CD14-positive monocyte (primary cell): ENCODE measurements at regions not wholly inside any gene's neighbourhood (a gene's known extent, or its start where the extent isn't known, plus 50 kb on each side); places are given as distances from the start of the nearest gene placed in this dataset.

Experiments
- DNase-seq, 3 donors: peaks; one replicate each; pipeline ENCODE4 v3.0.0-alpha.2; 2011 to 2022
- H2AFZ ChIP-seq: 2 replicates; pipeline ENCODE4 v1.6.0; 2012; ENCODE audit warnings: mild to moderate bottlenecking, low read depth, low read length, inconsistent platforms; ENCODE audit not compliant: insufficient read depth, poor library complexity, severe bottlenecking
- H3K27ac ChIP-seq, 2 donors: 1 replicate in 1 of 2; 2 replicates in 1 of 2; pipeline ENCODE4 v1.5.1; 2012 to 2013; ENCODE audit warnings: low read length in 2 of 2, control low read depth in 1 of 2, inconsistent platforms in 1 of 2, low read depth in 1 of 2, mild to moderate bottlenecking in 1 of 2
- H3K27me3 ChIP-seq, 2 donors: one replicate each; pipeline versions ENCODE4 v1.6.0 to v1.6.1; 2011 to 2013; ENCODE audit warnings: low read length in 2 of 2; ENCODE audit not compliant: control insufficient read depth in 2 of 2, insufficient read depth in 2 of 2
- H3K36me3 ChIP-seq, 2 donors: replicated peaks in 1 of 2; 1 replicate in 1 of 2; 2 replicates in 1 of 2; pipeline versions ENCODE4 v1.5.1 to v1.6.1; 2012 to 2013; ENCODE audit warnings: low read length in 2 of 2, control low read depth in 1 of 2, inconsistent platforms in 1 of 2, mild to moderate bottlenecking in 1 of 2; ENCODE audit not compliant: insufficient read depth in 2 of 2, control insufficient read depth in 1 of 2
- H3K4me1 ChIP-seq, 2 donors: 1 replicate in 1 of 2; 2 replicates in 1 of 2; pipeline versions ENCODE4 v1.5.1 to v1.6.1; 2012 to 2013; ENCODE audit warnings: low read length in 2 of 2, control low read depth in 1 of 2, inconsistent platforms in 1 of 2, mild to moderate bottlenecking in 1 of 2, moderate library complexity in 1 of 2; ENCODE audit not compliant: insufficient read depth in 2 of 2, control insufficient read depth in 1 of 2
- H3K4me2 ChIP-seq: replicated peaks from 2 replicates; pipeline ENCODE3; 2012; ENCODE audit warnings: low read length, moderate library complexity, mild to moderate bottlenecking; ENCODE audit not compliant: poor library complexity, severe bottlenecking; ENCODE audit errors: extremely low read depth
- H3K4me3 ChIP-seq, 3 experiments: fragments of 200-600 bp in 1 of 3; sonication (generic) in 1 of 3; replicated peaks in 1 of 3; 1 replicate in 2 of 3; 2 replicates in 1 of 3; pipeline ENCODE4 v1.5.1; 2011 to 2013; ENCODE audit warnings: low read length in 3 of 3, mild to moderate bottlenecking in 3 of 3, control low read depth in 2 of 3, low read depth in 2 of 3, inconsistent platforms in 1 of 3, moderate library complexity in 1 of 3
- H3K79me2 ChIP-seq: 2 replicates; pipeline ENCODE4 v1.6.0; 2012; ENCODE audit warnings: mild to moderate bottlenecking, control low read depth, inconsistent platforms, low read length, moderate library complexity; ENCODE audit not compliant: insufficient read depth
- H3K9ac ChIP-seq: 2 replicates; pipeline ENCODE4 v1.6.0; 2017; ENCODE audit warnings: low read length, mild to moderate bottlenecking; ENCODE audit not compliant: insufficient read depth, poor library complexity, severe bottlenecking
- H3K9me3 ChIP-seq, 2 donors: replicated peaks in 1 of 2; 1 replicate in 1 of 2; 2 replicates in 1 of 2; pipeline versions ENCODE4 v1.5.1 to v1.6.1; 2012 to 2013; ENCODE audit warnings: low read length in 2 of 2, control low read depth in 1 of 2; ENCODE audit not compliant: control insufficient read depth in 1 of 2, insufficient read depth in 1 of 2
- H4K20me1 ChIP-seq: 2 replicates; pipeline ENCODE4 v1.6.0; 2012; ENCODE audit warnings: mild to moderate bottlenecking, low read length, control low read depth, moderate library complexity; ENCODE audit not compliant: insufficient read depth
- H3K27ac Mint-ChIP-seq, 7 donors: one replicate each; pipeline ENCODE4 v1.8.0; 2020; ENCODE audit warnings: mild to moderate bottlenecking in 7 of 7, mixed read lengths in 7 of 7, moderate library complexity in 6 of 7, inconsistent platforms in 2 of 7
- H3K27me3 Mint-ChIP-seq, 3 donors: one replicate each; pipeline ENCODE4 v1.8.0; 2021 to 2022; ENCODE audit warnings: low read depth in 3 of 3, mild to moderate bottlenecking in 3 of 3, mixed read lengths in 3 of 3, moderate library complexity in 3 of 3, inconsistent platforms in 1 of 3
- H3K36me3 Mint-ChIP-seq, 2 donors: one replicate each; pipeline ENCODE4 v1.8.0; 2020; ENCODE audit warnings: mixed read lengths in 2 of 2, inconsistent platforms in 1 of 2, mild to moderate bottlenecking in 1 of 2
- H3K4me1 Mint-ChIP-seq: one replicate; pipeline ENCODE4 v1.8.0; 2020; ENCODE audit warnings: mild to moderate bottlenecking, mixed read lengths
- H3K4me3 Mint-ChIP-seq, 2 donors: one replicate each; pipeline ENCODE4 v1.8.0; 2020; ENCODE audit warnings: mild to moderate bottlenecking in 2 of 2, mixed read lengths in 2 of 2, moderate library complexity in 1 of 2
- H3K9me3 Mint-ChIP-seq, 7 donors: one replicate each; pipeline ENCODE4 v1.8.0; 2020 to 2022; ENCODE audit warnings: mixed read lengths in 7 of 7, mild to moderate bottlenecking in 6 of 7, moderate library complexity in 6 of 7, inconsistent platforms in 2 of 7
- CTCF ChIP-seq: fragments of 200-600 bp; IDR thresholded peaks from one replicate; pipeline ENCODE4 v1.8.0; 2022; ENCODE audit warnings: antibody characterized with exemption, mild to moderate bottlenecking
- WGBS: methylation state at CpG from one replicate; pipeline ENCODE4 v1.1.5; 2013; ENCODE audit warnings: missing lambda C conversion rate; ENCODE audit not compliant: insufficient coverage; 5-methylcytosine and 5-hydroxymethylcytosine counted together
- intact Hi-C, 2 donors: fragments of 100-400 bp; cut with micrococcal nuclease; formaldehyde crosslinking; loops; one replicate each; pipeline versions ENCODE4 v1.15.0 to v1.15.1; 2023

GRCh38 chr6:44615621-44616020 lies 228.1 kb downstream of the CDC5L start:
- Mint-ChIP-seq H3K27ac (peak overlapping the region in 1 of 7 donors; percentile 24), H3K4me3 (no peak overlapping the region), H3K9me3 (peaks cover 0 to 4% (median 2%) of the 10 kb centered on the region in 7 donors), H3K36me3 (no peaks in the 10 kb centered on the region), H3K27me3 (peaks cover 0 to 3% (median 1%) of the 10 kb centered on the region in 3 donors), H3K4me1 (peaks cover 62% of the 10 kb centered on the region)
- Histone ChIP-seq H3K9ac (no peak overlapping the region), H3K27me3 (no peaks in the 10 kb centered on the region), H3K79me2 (no peaks in the 10 kb centered on the region), H4K20me1 (no peaks in the 10 kb centered on the region), H3K9me3 (no peaks in the 10 kb centered on the region), H3K36me3 (no peaks in the 10 kb centered on the region), H2AFZ (no peak overlapping the region), H3K4me2 (no peak overlapping the region), H3K27ac (no peak overlapping the region), H3K4me3 (no peak overlapping the region), H3K4me1 (peaks cover 37 to 49% of the 10 kb centered on the region in 2 donors)
- intact Hi-C loops: no loop called here
- no peak for DNase-seq
- 94% methylated on average over 3 of the region's 3 CpGs for WGBS
- no peak for TF ChIP-seq CTCF

GRCh38 chr6:44617416-44617815 lies 229.9 kb downstream of the CDC5L start:
- Mint-ChIP-seq H3K27ac (peak overlapping the region in 3 of 7 donors; percentile 24 to 76 (median 25)), H3K9me3 (peaks cover 0 to 4% (median 0%) of the 10 kb centered on the region in 7 donors), H3K4me3 (no peak overlapping the region), H3K4me1 (peaks cover 78% of the 10 kb centered on the region), H3K27me3 (no peaks in the 10 kb centered on the region), H3K36me3 (no peaks in the 10 kb centered on the region)
- Histone ChIP-seq H3K4me2 (no peak overlapping the region), H4K20me1 (no peaks in the 10 kb centered on the region), H3K4me1 (peaks cover 53 to 65% of the 10 kb centered on the region in 2 donors), H3K79me2 (no peaks in the 10 kb centered on the region), H3K36me3 (no peaks in the 10 kb centered on the region), H2AFZ (no peak overlapping the region), H3K4me3 (no peak overlapping the region), H3K27ac (no peak overlapping the region), H3K9me3 (no peaks in the 10 kb centered on the region), H3K27me3 (no peaks in the 10 kb centered on the region), H3K9ac (no peak overlapping the region)
- TF ChIP-seq CTCF: no peak
- no peak for DNase-seq
- 89% methylated on average over 5 of the region's 7 CpGs for WGBS
- intact Hi-C loops: no loop called here
